ENCODE measurements at regions not wholly inside any gene's neighbourhood (a gene's known extent, or its start where the extent isn't known, plus 50 kb on each side); places are given as distances from the start of the nearest gene placed in this dataset.

- intact Hi-C loops (cut with DNase I) = no loop called here
- H3K4me1 ChIP-seq (replicated peaks in 1 of 2) = no peaks in the 10 kb centered on the region
- no peaks in the 10 kb centered on the region for H3K36me3 ChIP-seq (replicated peaks in 1 of 2)
- no peaks in the 10 kb centered on the region for H3K9me3 ChIP-seq (replicated peaks in 1 of 3)
- TF ChIP-seq POLR2A (IDR thresholded peaks at IDR 0.05) = no peak
- WGBS, 4 donors = 81 to 94% (median 87%) methylated on average over 6 of the region's 6 CpGs
- H3K27me3 ChIP-seq = no peaks in the 10 kb centered on the region
- DNase-seq = no peak
- no peak overlapping the region for H3K27ac ChIP-seq
- H3K4me3 ChIP-seq = no peak overlapping the region
These were observed 58.7 kb upstream of the ACTR3 start for GRCh38 chr2:113831161-113831560.

GRCh38 chr2:113829761-113830160, 60.1 kb upstream of the ACTR3 start:
- Histone ChIP-seq H3K9me3 (replicated peaks in 1 of 3) (no peaks in the 10 kb centered on the region), H3K4me3 (no peak overlapping the region), H3K36me3 (replicated peaks in 1 of 2) (no peaks in the 10 kb centered on the region), H3K27me3 (no peaks in the 10 kb centered on the region), H3K27ac (no peak overlapping the region), H3K4me1 (replicated peaks in 1 of 2) (no peaks in the 10 kb centered on the region)
- WGBS, 4 donors = 72 to 82% (median 76%) methylated on average over 5 of the region's 5 CpGs
- intact Hi-C loops (cut with DNase I) = no loop called here
- DNase-seq = no peak
- no peak for TF ChIP-seq CTCF (IDR thresholded peaks at IDR 0.05)
- no peak for TF ChIP-seq POLR2A (IDR thresholded peaks at IDR 0.05)

DNA sequence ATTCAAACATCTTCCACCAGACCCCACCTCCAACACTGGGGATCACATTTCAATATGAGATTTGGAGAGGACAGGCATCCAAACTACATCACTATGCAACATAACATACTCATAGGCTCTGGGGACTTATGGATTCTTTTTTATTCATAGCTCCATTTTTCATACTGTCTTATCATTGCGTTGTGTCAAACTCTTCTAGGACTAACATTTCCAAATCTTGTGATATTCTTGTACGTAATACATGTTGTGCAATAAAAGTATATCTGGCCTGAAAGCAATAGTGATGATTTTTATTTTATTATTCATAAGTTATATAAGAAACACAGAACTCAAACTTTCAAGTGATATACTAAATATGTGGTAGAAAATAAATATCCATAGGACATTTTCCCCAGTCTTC, 60.6 kb upstream of the ACTR3 start:
- Histone ChIP-seq H3K9me3 (replicated peaks in 1 of 3) (no peaks in the 10 kb centered on the region), H3K36me3 (replicated peaks in 1 of 2) (no peaks in the 10 kb centered on the region), H3K27me3 (no peaks in the 10 kb centered on the region), H3K4me1 (replicated peaks in 1 of 2) (no peaks in the 10 kb centered on the region), H3K27ac (no peak overlapping the region), H3K4me3 (no peak overlapping the region)
- whole genome bisulfite sequencing, 4 donors = 54 to 76% (median 61%) methylated on average over 2 of the region's 2 CpGs
- DNase-seq = no peak
- TF ChIP-seq CTCF (IDR thresholded peaks at IDR 0.05) (no peak), POLR2A (IDR thresholded peaks at IDR 0.05) (no peak)
- intact Hi-C loops (cut with DNase I) = no loop called here

- Histone ChIP-seq H3K9me3 (replicated peaks in 1 of 3) (no peaks in the 10 kb centered on the region), H3K4me1 (replicated peaks in 1 of 2) (no peaks in the 10 kb centered on the region), H3K36me3 (replicated peaks in 1 of 2) (no peaks in the 10 kb centered on the region), H3K27ac (no peak overlapping the region), H3K4me3 (no peak overlapping the region), H3K27me3 (no peaks in the 10 kb centered on the region)
- WGBS, 4 donors = 98 to 100% (median 100%) methylated on average over 2 of the region's 2 CpGs
- no peak for DNase-seq
- TF ChIP-seq POLR2A (IDR thresholded peaks at IDR 0.05) (no peak), CTCF (IDR thresholded peaks at IDR 0.05) (no peak)
- intact Hi-C loops (cut with DNase I) = no loop called here
These were observed 61.7 kb upstream of the ACTR3 start for GRCh38 chr2:113828049-113828742.

DNA sequence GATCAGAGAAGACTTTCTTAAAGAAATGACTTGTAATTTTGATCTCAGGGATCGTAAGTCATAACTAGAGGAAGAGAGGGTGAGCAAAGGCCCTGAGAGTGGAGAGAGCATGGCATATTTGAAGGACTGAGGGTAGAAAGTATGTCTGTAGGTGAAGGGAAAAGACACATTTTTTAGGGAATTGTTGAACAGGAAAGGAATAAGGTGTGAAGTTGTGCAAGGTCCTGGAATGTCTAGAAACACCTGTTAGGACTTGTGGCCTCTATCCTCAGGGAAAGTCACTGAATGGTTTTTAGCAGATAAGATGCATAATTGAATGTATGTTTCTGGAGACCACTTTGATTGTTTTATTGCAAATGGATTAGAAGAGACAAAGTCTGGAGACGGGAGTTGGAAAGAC, 62.5 kb upstream of the ACTR3 start:
- no peak overlapping the region for H3K4me3 ChIP-seq
- 95 to 97% (median 96%) methylated on average over 2 of the region's 2 CpGs for WGBS, 4 donors

More for the DNA sequence above, 62.5 kb upstream of the ACTR3 start:
- Histone ChIP-seq H3K4me1 (replicated peaks in 1 of 2) (no peaks in the 10 kb centered on the region), H3K9me3 (replicated peaks in 1 of 3) (no peaks in the 10 kb centered on the region), H3K27ac (no peak overlapping the region), H3K36me3 (replicated peaks in 1 of 2) (no peaks in the 10 kb centered on the region), H3K27me3 (no peaks in the 10 kb centered on the region)
- DNase-seq = no peak
- TF ChIP-seq CTCF (IDR thresholded peaks at IDR 0.05) (no peak), POLR2A (IDR thresholded peaks at IDR 0.05) (no peak)
- intact Hi-C loops (cut with DNase I) = no loop called here
